Muscle of arm (tissue), 1 donor: ENCODE measurements at regions not wholly inside any gene's neighbourhood (a gene's known extent, or its start where the extent isn't known, plus 50 kb on each side); places are given as distances from the start of the nearest gene placed in this dataset.
A peak's percentile ranks its signal among the peaks of the same experiment; 100 is the strongest.
"Not testable (repeated sequence)": the region's sequence is repeated elsewhere in the genome, so short reads cannot be mapped to it uniquely, and the experiment has no call there.

Experiments
- DNase-seq: peaks from one replicate; pipeline ENCODE4 v3.0.0-alpha.2; 2013

DNA sequence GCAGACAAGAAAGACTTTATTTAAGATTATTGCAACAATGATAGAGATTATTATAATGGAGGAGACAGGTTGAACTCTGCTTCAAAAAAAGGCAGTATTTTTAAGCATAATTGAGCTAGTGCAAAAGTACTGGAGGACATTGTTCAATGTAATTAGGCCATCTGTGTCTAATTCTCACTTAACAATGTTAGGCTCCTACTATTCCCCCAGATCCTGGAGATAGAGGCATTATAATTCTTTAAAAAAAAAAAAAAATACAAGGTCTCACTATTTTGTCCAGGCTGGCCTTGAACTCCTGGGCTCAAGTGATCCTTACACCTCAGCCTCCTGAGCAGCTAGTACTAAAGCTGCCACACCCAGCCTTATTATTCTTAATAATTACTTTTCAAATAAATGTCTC lies 193.4 kb upstream of the NUDT12 start:
- no peak for DNase-seq

DNA sequence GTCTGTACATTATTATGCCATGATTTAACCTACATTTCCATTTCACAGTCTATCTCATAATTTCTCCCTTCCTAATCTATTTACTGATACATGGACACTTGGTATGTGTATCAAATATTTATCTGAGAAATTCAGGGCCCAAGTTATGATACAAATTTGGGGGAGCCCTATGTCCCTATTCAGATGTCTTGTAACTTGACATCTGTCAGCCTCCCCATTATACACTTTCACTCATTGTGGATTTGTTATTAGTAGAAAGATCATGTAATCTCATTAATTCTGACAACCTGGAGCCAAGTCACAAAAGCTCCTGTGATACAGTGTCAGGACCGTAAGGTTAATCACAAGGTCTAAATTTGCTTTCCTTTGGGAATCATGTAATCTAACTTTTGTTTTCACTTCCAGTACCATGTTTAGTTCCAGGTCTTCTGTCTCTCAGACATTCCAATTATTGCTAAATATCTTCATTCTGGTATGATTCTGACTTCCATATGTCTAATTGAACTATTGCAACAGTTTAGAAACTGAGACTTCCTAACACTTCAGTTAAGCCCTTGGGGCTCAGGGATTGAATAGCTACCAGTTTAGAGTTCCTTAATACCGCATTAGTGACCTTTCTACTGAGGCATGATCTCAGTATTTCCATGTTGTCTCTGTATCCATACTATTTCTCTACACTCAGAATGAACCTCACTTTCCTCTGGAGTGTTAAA lies 182.9 kb upstream of the NUDT12 start:
- DNase-seq: no peak

DNA sequence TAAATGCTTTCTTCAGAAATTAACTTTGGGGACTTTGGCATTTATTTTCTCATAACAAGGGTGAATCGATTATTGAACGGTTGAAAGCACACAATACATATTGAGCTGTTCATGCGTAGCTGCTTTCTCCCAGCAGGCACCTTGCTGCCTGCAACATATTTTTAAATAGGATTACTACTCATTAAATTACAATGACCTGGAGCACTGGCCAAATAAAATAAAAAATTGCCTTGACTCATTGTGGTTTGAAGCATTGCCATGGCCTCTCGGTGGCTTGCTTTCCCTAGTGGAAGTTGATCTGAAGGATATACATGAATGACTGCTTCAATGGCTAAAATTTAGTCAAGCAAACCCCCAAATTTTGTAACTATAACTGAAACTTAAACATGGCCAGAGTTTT lies 181.6 kb upstream of the NUDT12 start:
- DNase-seq: peak; percentile 2

GRCh38 chr5:103743421-103743820 lies 180.8 kb upstream of the NUDT12 start:
- DNase-seq: no peak

GRCh38 chr5:103741984-103742383 lies 179.4 kb upstream of the NUDT12 start:
- DNase-seq: no peak

DNA sequence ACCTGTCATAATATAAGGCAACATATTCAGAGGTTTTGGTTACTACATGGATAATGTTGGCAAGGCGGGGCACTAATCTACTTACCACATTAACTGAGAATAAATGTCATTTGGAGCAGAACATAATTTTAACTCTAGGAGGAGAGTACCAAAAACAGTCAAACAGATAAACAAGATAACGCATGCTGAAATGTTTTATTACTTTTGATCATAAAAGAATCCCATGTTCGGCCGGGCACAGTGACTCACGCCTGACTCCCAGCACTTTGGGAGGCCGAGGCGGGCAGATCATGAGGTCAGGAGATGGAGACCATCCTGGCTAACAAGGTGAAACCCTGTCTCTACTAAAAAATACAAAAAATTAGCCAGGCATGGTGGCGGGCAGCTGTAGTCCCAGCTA lies 173.8 kb upstream of the NUDT12 start:
- not testable (repeated sequence) for DNase-seq

DNA sequence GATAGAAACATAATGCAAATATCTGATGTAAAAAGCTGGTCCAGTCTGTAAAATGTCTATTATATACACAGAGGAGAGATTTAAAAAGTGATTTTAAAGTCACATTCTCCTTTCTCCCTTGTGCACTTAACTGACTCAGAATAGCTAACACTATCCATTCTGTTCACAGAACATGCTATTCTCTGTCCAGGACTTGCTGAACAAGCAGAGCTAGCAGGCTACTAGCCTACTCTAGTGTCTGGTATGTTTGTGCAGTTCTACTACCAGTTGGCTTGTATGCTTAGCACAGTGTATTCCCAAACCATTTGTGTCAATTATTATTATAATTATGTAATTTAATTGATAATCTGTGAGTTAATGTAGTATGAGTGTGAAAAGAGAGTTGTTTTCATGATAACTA lies 161.7 kb upstream of the NUDT12 start:
- DNase-seq: no peak

- DNase-seq: no peak
Observed at GRCh38 chr5:103721183-103721582, 158.6 kb upstream of the NUDT12 start.

DNA sequence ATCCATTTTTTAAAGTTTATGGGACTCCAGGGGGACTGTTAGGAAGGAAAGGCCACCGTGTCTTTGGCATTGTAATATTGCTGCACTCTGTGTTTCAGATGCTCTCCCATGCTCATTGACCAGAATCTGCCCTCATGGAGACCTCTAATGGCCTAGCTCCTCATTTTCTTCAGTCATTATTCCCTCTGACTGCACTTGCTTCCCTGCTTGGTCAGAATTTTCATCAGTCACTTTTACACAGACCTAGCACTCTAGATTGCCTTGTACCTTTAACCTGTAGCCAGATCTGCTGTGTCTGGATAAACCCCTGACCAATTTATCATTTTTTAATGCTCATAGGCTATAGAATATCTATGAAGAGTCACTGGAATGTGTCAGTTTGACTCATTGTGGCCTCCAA lies 155.5 kb upstream of the NUDT12 start:
- no peak for DNase-seq

DNA sequence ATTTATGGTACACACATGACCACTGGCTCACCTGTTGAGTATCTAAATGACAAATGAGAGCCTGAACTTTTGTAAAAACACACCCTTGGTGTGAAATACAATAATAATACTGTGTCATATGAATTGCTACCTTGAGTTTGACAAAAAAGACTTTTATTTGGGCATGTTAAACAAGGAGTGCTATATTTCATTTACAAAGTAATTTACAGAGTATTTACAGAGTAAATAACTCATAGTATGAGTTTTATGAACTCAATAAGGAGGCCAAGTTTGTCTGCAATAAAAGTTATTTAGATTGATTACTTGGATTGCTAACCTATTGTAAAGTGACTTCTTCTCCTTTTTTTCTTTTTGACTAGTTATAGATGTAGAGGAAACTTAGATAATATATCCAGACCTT lies 146.0 kb upstream of the NUDT12 start:
- DNase-seq: no peak

DNA sequence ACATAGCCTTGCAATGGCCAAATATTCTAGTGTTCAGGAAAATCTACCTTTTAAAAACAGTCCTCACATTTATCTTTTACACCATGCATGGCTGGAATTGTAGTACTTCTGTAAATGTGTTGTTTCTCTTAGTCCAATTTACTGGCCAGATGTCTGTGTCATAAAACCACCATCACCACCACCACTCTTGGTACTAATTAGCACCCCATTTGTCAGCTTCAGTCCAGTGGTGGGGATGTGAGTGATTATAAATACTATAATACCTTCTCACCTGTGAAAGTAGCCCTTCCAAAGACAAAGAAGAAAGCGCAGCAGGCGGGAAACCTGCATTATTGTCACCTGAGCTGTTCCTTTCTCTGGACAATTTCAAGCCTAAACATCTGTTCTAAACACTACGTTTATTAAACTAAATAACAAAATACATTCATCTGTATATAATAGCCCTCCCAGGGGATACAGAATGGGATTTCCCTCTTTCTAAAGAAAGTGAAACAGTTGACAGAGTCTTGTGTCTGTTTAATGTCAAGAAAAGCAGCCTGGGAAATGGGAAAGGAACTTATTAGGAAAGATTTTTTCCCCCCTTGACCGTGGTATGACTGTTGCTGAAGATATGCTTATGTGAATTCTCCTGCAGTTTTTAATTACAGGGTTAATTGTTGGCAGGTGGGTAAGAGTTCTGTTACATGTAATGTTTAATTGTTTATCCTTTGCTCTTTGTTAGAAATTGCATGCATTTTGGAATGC lies 144.5 kb upstream of the NUDT12 start:
- no peak for DNase-seq

DNA sequence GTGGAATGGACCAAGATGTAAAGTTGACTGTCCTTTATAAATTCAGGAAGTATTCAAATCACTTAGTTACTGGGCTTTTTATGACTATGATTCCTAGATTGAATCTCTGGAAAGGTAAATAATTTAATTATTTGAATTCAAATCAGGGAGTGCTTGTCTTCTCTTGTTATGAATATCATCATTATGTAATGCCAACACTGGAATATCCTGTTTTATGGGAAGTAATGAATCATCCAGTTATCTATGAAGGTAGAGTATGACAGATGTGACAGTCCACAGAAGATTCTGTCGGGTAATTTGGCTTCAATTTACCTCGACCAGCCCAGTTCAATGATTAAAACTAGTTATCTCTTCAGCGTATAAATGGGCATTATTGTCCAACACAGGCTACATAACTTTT lies 141.0 kb upstream of the NUDT12 start:
- no peak for DNase-seq

- peak; percentile 8 for DNase-seq
Observed at GRCh38 chr5:103693517-103693916, 130.9 kb upstream of the NUDT12 start.

DNA sequence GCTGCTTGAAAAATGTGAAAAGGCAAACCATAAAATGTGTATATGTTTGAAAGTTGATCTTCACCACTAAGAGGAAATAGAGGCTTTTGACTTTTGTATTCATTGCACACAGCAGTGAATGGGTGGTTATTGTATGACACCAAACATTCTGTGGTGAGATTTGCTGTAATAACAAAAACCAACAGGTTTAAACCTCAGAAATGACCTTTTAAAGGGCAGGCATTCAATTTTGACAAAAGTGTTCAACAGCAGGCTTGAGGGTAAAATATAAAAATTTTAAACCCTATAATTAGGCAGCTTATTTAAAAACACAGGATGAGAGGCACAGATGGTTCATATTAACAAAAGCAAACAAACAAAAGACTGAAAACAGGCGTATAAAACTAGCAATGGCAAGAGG lies 128.1 kb upstream of the NUDT12 start:
- DNase-seq: no peak

DNA sequence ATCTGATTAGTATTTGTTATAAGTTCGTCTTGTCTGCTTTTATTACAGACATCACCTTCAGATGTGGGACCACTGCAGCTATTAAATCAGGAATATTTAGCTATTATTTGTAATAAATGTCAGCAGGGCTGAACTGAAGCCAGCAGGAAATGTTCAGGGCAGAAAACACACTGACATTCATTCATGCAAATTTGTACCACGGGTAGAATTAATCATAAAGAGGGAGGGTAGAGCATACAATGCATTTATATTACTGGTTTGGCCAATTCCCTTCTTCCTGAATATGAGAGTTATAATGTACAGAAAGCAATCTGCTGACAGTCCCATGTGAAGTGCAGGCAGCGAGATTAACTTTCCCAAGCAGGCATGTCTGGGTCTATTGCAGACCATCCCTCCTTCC lies 117.3 kb upstream of the NUDT12 start:
- no peak for DNase-seq

- not testable (repeated sequence) for DNase-seq
Observed at GRCh38 chr5:103676198-103676597, 113.6 kb upstream of the NUDT12 start.

GRCh38 chr5:103674739-103675138 lies 112.2 kb upstream of the NUDT12 start:
- no peak for DNase-seq

- no peak for DNase-seq
Observed at GRCh38 chr5:103674251-103674650, 111.7 kb upstream of the NUDT12 start.

DNA sequence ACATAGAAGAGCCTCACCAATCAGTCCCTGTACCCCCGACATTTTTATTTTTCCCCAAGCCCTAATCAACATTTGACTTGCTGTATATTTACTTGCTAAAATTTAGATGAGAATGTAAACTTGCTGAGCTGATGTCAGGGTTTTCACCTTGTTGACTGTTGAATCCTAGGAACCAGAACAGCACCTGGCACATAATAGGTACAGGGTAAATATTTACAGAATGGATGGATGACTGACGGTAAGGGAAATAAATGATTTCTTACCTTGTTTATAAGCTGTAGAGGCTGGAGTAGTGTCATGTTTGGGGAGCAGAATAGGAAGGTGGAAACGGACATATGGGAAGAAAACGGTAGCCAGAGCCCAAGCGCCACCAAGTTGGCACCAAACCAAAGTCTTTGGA lies 107.0 kb upstream of the NUDT12 start:
- DNase-seq: no peak

- DNase-seq: no peak
Observed at GRCh38 chr5:103668281-103668680, 105.7 kb upstream of the NUDT12 start.

- no peak for DNase-seq
Observed at GRCh38 chr5:103667068-103667467, 104.5 kb upstream of the NUDT12 start.

- no peak for DNase-seq
Observed at GRCh38 chr5:103657301-103657700, 94.7 kb upstream of the NUDT12 start.

GRCh38 chr5:103648086-103648485 lies 85.5 kb upstream of the NUDT12 start:
- no peak for DNase-seq
